Keratinocyte (primary cell): ENCODE measurements at regions not wholly inside any gene's neighbourhood (a gene's known extent, or its start where the extent isn't known, plus 50 kb on each side); places are given as distances from the start of the nearest gene placed in this dataset.
"Not testable (repeated sequence)": the region's sequence is repeated elsewhere in the genome, so short reads cannot be mapped to it uniquely, and the experiment has no call there.

Source experiments
- EZH2 ChIP-seq: IDR thresholded peaks from one replicate; pipeline ENCODE4 v1.6.1; 2012; ENCODE audit warnings: inconsistent platforms, mild to moderate bottlenecking, low read length, moderate library complexity
- TF ChIP-seq, protein P1 (sequence below), 3 experiments: IDR thresholded peaks in 1 of 3; conservative IDR thresholded peaks in 1 of 3; optimal IDR thresholded peaks in 1 of 3; 2 replicates in 2 of 3; 3 replicates in 1 of 3; pipeline versions ENCODE3 to v1.5.1; 2011; ENCODE audit warnings: low read length in 3 of 3, mild to moderate bottlenecking in 3 of 3, moderate library complexity in 2 of 3, control low read depth in 1 of 3, inconsistent platforms in 1 of 3; ENCODE audit not compliant: insufficient read depth in 2 of 3; ENCODE audit errors: extremely low read depth in 1 of 3

DNA sequence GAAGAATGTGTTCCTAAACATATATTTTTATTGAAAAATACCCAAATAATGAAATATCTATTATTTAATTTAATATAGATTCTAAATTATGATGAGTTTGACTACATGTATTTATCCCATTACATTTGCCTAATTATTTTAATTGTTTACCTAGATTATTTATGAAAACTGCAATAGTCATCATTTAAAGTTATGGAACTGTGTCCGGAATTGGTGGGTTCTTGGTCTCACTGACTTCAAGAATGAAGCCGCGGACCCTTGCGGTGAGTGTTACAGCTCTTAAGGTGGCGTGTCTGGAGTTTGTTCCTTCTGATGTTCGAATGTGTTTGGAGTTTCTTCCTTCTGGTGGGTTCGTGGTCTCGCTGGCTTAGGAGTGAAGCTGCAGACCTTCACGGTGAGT, 96.5 kb downstream of the CHCHD4 start:
- not testable (repeated sequence) for TF ChIP-seq EZH2
- TF ChIP-seq, protein P1, sequence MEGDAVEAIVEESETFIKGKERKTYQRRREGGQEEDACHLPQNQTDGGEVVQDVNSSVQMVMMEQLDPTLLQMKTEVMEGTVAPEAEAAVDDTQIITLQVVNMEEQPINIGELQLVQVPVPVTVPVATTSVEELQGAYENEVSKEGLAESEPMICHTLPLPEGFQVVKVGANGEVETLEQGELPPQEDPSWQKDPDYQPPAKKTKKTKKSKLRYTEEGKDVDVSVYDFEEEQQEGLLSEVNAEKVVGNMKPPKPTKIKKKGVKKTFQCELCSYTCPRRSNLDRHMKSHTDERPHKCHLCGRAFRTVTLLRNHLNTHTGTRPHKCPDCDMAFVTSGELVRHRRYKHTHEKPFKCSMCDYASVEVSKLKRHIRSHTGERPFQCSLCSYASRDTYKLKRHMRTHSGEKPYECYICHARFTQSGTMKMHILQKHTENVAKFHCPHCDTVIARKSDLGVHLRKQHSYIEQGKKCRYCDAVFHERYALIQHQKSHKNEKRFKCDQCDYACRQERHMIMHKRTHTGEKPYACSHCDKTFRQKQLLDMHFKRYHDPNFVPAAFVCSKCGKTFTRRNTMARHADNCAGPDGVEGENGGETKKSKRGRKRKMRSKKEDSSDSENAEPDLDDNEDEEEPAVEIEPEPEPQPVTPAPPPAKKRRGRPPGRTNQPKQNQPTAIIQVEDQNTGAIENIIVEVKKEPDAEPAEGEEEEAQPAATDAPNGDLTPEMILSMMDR (optimal IDR thresholded peaks at IDR 0.05 in 1 of 3, IDR thresholded peaks at IDR 0.05 in 1 of 3, conservative IDR thresholded peaks at IDR 0.05 in 1 of 3; ENCODE audit: extremely low read depth in 1 of 3, insufficient read depth in 2 of 3, low read length in 3 of 3): not testable (repeated sequence)
